CD4-positive, alpha-beta T cell treated with Interleukin-15 for 4 hours (primary cell): ENCODE measurements at regions not wholly inside any gene's neighbourhood (a gene's known extent, or its start where the extent isn't known, plus 50 kb on each side); places are given as distances from the start of the nearest gene placed in this dataset.

ENCODE experiments used
- DNase-seq: peaks from one replicate; pipeline ENCODE4 v3.0.0-alpha.2; 2020; ENCODE audit warnings: low spot score

DNA sequence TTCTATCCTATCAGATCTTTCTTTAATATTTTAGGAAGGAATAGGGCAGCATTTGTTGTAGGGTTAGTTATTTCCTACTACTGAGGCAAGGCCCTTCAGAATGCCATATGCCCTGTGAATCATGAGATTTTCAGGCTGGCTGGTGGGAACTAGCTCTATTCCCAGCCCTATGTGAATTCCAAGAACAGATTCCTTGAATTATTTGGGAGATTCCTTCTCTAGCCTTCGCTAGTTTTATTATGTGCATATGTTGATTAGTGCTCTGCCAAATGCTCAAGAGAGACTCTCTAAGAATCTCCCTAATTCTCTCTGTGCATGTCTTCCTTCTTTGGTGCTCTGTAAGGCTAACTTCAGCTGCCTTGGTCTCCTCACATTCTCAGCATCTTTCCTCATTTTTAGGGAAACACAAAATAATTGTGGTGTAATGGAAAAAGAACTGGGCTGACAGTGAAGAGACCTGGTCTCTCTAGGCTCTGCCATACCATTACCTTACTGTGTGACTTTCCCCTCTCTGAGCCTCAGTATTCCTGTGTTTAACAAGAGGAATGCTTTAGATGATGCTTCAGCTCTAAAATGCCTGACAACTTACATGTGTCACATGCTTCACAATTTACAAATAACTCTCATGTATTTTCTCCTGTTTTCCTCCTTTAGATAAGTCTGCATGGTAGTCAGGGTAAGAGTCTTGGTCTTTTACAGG, 79.7 kb downstream of the VMA21 start:
- DNase-seq = no peak

DNA sequence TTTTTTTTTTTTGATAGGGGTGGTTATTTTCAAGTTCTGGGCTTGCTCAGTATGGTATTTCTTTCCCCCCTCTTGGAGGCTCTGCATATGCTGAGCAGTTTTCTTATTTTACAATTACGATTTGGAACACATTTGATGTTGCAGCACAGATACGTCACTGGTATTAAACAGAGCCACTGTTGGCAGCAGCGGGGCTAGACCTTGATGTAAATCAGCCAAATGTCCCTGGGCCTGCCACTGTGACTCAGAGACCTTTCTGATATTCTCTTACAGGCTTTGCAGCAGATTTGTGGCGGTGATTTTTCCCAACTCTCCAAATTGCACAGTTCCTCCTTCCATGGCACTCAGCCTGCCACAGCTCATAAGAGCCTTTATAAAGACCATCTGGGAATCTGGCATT, 81.1 kb downstream of the VMA21 start:
- no peak for DNase-seq

DNA sequence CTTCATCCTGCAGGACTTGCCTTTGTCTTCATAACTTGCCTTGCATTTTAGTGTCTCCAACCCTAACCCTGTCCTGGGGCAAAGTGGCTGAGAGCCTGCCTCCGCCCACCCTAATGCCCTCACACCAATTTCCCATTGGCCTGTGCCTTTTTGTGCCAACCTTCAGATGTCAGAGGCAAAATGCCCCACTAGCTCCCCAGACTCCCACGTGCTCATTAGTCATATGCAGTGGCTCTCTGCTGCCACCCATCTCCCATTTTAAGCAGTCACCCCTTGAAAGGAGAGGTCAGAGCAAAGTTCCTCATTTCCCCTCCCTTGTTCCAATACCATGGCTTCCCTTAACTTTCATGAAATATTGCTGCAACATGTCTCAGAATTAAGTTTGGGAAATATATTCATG, 74.8 kb upstream of the PASD1 start:
- peak; percentile 9 for DNase-seq

DNA sequence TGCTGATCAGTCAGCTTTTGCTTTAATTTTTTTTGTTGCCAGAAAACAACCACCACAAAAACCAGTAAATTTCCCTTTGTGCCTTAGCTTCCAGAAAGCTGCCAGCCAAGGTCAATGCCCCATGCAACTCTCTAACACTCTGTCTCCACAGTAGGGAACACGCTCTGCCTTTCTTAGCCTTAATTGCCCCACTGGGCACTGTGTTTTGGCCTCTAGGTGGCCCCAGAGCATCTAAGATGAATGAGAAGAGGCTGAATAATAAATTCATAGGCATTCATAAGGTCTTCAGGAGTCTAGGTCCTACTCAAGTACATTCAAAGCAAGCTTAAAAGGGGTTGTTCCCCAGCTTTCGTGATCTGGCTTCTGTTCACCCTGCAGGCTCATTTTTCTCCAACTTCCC, 57.7 kb upstream of the PASD1 start:
- DNase-seq = no peak

DNA sequence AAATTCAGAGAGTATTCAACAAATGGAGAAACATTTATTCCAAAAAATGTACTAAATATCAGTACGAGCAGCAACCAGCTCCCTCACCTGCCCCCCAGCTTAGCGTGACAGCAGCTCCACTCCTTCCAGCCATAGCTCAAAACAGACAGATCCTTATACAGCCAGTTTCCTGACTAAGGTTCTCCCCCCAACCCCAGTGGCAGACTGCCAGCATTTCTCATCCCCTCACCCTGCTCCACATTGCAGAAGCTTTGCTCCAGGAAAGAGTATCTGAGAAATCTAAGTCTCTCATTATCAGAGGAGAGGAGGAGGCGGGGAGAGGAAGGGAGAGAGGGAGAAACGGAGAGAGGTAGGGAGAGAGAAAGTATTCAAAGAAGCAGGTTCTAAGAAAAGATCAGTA, 53.3 kb upstream of the PASD1 start:
- DNase-seq = no peak

DNA sequence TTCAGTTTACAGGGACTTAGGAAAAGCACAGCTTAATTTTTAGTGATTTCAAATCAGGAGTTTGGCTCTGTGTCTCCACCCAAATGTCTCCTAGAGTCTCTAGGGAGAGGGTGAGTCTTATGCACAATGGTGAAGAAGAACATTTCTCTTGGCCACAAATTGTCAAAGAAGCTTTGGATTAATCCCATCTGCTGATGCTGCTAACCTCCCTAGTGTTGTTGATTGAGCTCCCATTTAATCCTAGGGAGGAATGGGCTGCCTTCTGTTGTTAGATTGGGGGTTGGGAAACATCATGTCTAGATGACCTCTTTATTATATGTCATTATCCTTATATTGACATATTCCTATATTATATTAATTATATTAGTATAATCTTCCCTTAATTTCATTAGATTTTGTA, 50.0 kb upstream of the PASD1 start:
- DNase-seq = no peak
